Prostate gland (tissue), 2 donors: ENCODE measurements at regions not wholly inside any gene's neighbourhood (a gene's known extent, or its start where the extent isn't known, plus 50 kb on each side); places are given as distances from the start of the nearest gene placed in this dataset.

Experiments
- CTCF ChIP-seq, 4 experiments: fragments of 200-600 bp in 2 of 4; fragments of 450-650 bp in 2 of 4; sonication (generic) in 2 of 4; IDR thresholded peaks; 1 replicate in 3 of 4; 2 replicates in 1 of 4; pipeline ENCODE4 v1.5.1; 2016 to 2019; ENCODE audit warnings: antibody characterized with exemption in 4 of 4, mild to moderate bottlenecking in 2 of 4, moderate library complexity in 2 of 4
- POLR2A ChIP-seq: fragments of 450-650 bp; IDR thresholded peaks from one replicate; pipeline ENCODE4 v1.6.1; 2016; ENCODE audit warnings: antibody characterized with exemption, mild to moderate bottlenecking
- POLR2AphosphoS5 ChIP-seq: sonication (generic); formaldehyde crosslinking; IDR thresholded peaks from one replicate; pipeline ENCODE4 v1.6.1; 2017; ENCODE audit warnings: antibody characterized with exemption

GRCh38 chr2:67776276-67776675 lies 286.5 kb downstream of the C1D start:
- no peak for TF ChIP-seq CTCF (IDR thresholded peaks at IDR 0.05)
- no peak for TF ChIP-seq POLR2A
- no peak for TF ChIP-seq POLR2AphosphoS5
